GM12892 (cell line): ENCODE measurements at regions not wholly inside any gene's neighbourhood (a gene's known extent, or its start where the extent isn't known, plus 50 kb on each side); places are given as distances from the start of the nearest gene placed in this dataset.

Experiments used
- POLR2A ChIP-seq: IDR thresholded peaks from 2 replicates; pipeline ENCODE4 v1.6.1; 2011; ENCODE audit warnings: low read depth, low read length, control low read depth
- POLR2AphosphoS5 ChIP-seq: IDR thresholded peaks from 2 replicates; pipeline ENCODE4 v1.6.1; 2011; ENCODE audit warnings: low read depth, low read length, control low read depth
- TAF1 ChIP-seq: IDR thresholded peaks from 2 replicates; pipeline ENCODE4 v1.6.1; 2011; ENCODE audit warnings: low read depth, mild to moderate bottlenecking, control low read depth, low read length, borderline replicate concordance

DNA sequence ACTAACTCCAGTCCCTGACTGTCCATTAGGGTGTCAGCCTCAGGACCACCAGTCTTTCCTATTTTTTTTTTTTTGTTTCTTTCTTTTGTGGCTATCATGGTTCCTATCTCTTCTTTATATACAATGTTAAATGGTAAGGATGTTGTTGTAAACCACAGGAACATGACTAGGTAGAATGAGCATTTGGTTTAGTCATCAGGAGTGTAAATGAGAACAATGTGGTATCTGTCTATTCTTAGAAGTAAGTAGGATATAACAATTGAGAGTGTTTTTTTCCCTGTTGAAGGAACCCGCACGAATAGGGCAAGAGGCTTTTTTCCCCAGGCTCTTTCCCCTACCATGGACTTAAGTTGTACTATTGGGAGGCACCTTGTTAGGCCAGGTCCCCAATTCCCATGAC, 880.3 kb upstream of the GBE1 start:
- TF ChIP-seq POLR2AphosphoS5 (no peak), POLR2A (no peak), TAF1 (no peak)
